SKM-1 (cell line): ENCODE measurements at regions not wholly inside any gene's neighbourhood (a gene's known extent, or its start where the extent isn't known, plus 50 kb on each side); places are given as distances from the start of the nearest gene placed in this dataset.

Source experiments
- DNase-seq: peaks from one replicate; lab custom pipeline; 2025; ENCODE audit not compliant: unreplicated experiment; lab: John Stamatoyannopoulos, UW

- DNase-seq, result no peak
Measured at GRCh38 chr5:173741087-173741486, 124.6 kb upstream of the BOD1 start.

DNA sequence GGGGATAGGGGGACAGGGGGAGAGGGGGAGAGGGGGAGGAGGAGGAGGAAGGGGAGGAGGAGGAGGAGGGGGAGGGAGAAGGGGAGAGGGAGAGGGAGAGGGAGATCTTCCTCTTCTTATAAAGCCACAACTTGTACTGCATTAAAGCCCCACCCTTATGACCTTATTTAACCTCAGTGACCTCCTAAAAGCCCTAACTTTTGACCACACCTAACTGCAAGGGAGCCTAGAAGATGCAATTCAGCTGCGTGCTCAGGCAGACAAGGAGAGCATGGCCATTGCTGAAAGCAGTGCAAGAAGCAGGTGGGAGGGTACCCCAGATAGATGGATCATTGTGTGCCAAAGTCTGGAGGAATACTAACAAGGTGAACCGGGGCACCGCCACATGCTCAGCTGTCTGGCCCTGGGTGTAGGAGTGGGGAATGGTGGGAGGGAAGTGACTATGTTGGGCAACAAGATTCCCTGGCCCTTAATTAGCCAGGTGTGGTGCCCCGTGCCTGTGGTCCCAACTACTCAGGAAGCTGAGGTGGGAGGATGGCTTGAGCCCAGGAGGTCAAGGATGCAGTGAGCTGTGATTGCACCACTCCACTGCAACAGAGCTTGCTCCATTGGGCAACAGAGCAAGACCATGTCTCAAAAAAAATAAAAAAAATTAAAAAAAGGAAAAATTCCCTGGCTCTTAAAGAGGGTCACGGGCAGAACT, 125.4 kb upstream of the BOD1 start:
- DNase-seq, result no peak

GRCh38 chr5:173742432-173742816, 126.0 kb upstream of the BOD1 start:
- no peak for DNase-seq

- no peak for DNase-seq
Measured at GRCh38 chr5:173743641-173744343, 127.3 kb upstream of the BOD1 start.

GRCh38 chr5:173744551-173744950, 128.1 kb upstream of the BOD1 start:
- DNase-seq, result no peak

- DNase-seq, result peak; percentile 17
Measured at GRCh38 chr5:173745123-173745522, 128.7 kb upstream of the BOD1 start.

GRCh38 chr5:173745557-173745956, 129.1 kb upstream of the BOD1 start:
- no peak for DNase-seq

GRCh38 chr5:173746047-173746646, 129.7 kb upstream of the BOD1 start:
- DNase-seq, result no peak

DNA sequence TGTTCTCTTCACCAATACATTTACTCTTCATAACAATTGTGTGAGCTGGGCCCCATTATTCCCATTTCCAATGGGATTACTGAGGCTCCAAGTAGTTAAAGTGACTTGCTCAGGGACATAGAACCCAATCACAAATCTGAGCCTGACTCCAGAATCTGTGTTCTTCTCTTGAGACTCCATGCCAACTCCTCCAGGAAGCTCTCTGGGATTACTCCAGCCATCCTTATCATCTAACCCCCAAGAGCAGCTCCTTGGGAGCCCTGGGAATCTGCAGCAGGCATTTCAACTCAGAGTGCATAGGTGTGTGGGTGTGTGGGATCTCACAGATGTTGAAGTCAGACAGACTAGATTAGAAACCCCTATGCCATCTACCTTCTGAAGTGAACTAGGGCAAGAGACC, 131.4 kb upstream of the BOD1 start:
- no peak for DNase-seq

GRCh38 chr5:173750538-173751265, 134.3 kb upstream of the BOD1 start:
- DNase-seq, result no peak

DNA sequence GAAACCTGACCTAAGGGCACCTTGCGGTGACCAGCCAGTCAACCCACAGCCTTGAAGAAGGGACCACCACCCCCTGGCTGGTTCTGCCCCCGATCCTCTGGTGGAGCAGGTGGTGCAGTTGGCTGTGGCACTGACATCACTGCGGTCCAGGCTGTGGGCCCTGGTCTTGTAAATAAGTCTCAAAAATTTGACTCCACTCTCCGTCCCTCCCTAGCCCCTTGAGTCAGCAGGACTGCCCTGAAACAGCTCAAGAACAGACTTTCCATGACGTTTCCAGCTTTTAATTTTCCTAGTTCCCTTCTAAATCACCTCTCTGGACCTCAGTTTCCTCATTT, 134.8 kb upstream of the BOD1 start:
- no peak for DNase-seq

DNA sequence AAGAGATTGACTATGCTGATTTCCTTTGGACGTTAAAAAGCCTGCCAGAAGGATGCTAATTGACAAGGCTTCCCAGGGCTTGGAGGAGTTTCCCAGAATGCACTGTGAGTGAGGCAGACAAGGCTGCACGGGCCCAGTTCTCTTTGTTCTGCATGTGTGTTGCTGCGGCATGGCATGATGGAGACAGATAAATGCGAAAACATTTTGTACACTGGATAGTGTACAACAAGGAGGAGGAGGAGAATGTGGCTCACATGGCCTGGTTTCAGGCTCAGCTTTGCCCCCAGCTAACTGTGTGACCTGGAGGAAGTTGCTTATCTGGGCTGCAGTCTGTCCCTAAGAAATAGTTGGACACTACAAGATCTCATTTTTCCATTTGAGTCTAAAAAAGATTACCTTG, 135.5 kb upstream of the CPEB4 start:
- no peak for DNase-seq

GRCh38 chr5:173753307-173754168, 134.6 kb upstream of the CPEB4 start:
- DNase-seq, result no peak

DNA sequence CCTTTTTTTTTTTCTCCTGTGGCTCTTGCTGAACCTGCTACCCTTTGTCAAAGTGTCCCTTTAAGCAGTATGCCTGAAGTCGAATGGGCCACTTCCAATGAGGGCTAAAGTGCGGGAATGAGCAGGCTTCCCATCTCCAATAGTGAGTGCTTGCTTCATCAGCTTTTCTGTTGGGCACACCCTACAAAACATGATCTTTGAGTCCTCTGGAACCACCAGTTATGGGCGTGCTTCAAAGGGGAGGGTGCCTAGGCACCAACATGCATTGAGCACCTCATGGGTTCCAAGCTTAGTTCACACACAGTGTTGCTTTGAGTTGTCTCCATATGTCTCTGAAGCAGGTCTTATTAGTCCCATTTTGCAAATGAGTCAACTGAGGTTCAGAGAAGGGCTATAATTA, 132.8 kb upstream of the CPEB4 start:
- no peak for DNase-seq

- DNase-seq, result no peak
Measured at GRCh38 chr5:173757403-173758209, 130.5 kb upstream of the CPEB4 start.

DNA sequence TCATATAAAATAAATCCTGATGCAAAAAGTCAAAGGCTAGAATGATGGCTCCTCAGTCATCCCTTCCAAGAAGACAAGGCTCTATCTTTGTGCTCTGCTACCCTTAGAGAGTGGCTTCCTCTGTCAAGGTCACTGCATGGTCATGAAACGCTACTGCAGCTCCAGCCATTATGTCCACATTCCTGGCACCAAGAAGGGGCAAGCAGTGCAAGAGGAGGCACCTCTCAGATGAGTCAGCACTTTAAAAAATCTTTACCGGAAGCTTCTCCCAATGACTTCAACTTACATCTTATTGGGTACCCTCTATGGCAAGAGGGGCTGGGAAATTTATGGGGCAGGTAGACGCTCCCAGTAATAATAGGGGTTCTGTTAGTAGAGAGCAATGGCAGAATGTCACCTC, 129.5 kb upstream of the CPEB4 start:
- no peak for DNase-seq

DNA sequence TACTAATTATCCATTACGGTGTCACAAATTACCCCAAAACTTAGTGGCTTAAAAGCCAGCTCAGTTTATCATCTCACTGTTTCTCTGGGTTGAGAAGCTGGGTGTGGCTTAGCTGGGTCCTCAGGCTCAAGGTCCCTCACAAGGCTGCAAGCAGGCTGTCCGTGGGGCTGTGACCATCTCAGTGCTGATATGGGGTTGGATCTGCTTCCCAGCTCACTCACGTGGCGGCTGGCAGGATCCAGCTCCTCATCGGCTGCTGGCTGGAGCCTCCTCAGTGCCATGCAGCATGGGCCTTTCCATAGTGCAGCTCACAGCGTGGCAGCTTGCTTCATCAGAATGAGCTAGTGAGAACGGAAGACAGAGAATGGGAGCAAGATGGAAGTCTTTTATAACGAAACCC, 128.5 kb upstream of the CPEB4 start:
- DNase-seq, result no peak

DNA sequence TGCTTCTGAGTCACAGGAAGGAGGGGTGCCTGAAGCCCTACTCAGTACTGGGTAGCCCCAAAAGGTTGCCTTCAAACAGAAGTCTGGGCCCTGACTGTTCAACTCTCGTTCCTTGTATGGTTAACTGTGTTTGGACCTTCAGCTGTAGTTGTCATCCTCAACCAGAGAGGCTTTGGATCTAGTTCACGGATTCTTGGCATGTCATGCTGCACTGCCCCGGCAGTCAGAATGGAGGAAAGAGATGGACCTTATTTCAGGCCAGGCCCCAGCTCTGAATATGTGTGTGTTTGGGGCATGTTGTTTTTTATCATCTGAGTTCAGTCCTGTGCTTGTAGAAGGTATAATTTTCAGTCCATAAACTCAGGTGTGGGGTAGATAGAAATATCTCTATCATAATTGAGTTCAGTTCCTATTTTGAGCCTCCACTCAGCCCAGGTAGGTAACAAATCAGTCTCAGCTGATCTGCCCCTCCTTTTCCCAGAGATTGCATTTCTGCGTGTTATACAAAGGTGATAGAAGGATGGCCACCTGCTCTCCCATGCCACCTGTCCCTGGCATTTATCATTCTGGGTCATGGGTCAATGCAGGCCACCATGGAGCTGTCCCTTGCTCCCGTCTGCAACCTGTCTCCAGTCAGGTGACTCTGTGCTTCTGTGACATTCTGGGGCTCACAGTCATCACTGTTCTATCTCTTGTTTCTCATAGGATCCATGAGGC, 127.5 kb upstream of the CPEB4 start:
- no peak for DNase-seq

GRCh38 chr5:173761178-173761513, 127.0 kb upstream of the CPEB4 start:
- no peak for DNase-seq

GRCh38 chr5:173762045-173762444, 126.1 kb upstream of the CPEB4 start:
- DNase-seq, result no peak
